H1 (cell line): ENCODE measurements at regions not wholly inside any gene's neighbourhood (a gene's known extent, or its start where the extent isn't known, plus 50 kb on each side); places are given as distances from the start of the nearest gene placed in this dataset.

Source experiments
- CEBPB ChIP-seq: IDR thresholded peaks from 2 replicates; pipeline ENCODE4 v1.6.1; 2012; ENCODE audit warnings: low read depth, low read length
- CHD1 ChIP-seq: IDR thresholded peaks from 2 replicates; pipeline ENCODE4 v1.6.1; 2012; ENCODE audit warnings: low read depth, low read length, improper control_type of control experiment
- CHD2 ChIP-seq: IDR thresholded peaks from 2 replicates; pipeline ENCODE4 v1.6.1; 2012; ENCODE audit warnings: low read length, improper control_type of control experiment
- JUN ChIP-seq: IDR thresholded peaks from 2 replicates; pipeline ENCODE4 v1.6.1; 2011; ENCODE audit warnings: low read depth, mild to moderate bottlenecking, improper control_type of control experiment, low read length
- KDM5A ChIP-seq: fragments of 200-600 bp; IDR thresholded peaks from 2 replicates; pipeline ENCODE4 v1.7.1; 2012; ENCODE audit warnings: mild to moderate bottlenecking, low read length, inconsistent platforms, mixed read lengths
- POLR2A ChIP-seq, 2 experiments: IDR thresholded peaks; 1 replicate in 1 of 2; 2 replicates in 1 of 2; pipeline ENCODE4 v1.6.1; 2011; ENCODE audit warnings: low read depth in 2 of 2, low read length in 2 of 2, mild to moderate bottlenecking in 2 of 2; ENCODE audit errors: control extremely low read depth in 1 of 2
- RAD21 ChIP-seq, 2 experiments: IDR thresholded peaks in 1 of 2; conservative IDR thresholded peaks in 1 of 2; 2 replicates each; pipeline ENCODE4 v1.6.1; 2011; ENCODE audit warnings: low read depth in 2 of 2, low read length in 2 of 2, improper control_type of control experiment in 1 of 2, inconsistent platforms in 1 of 2, mild to moderate bottlenecking in 1 of 2, moderate library complexity in 1 of 2
- TBP ChIP-seq: IDR thresholded peaks from 2 replicates; pipeline ENCODE4 v1.6.1; 2011; ENCODE audit warnings: low read depth, low read length, improper control_type of control experiment
- TEAD4 ChIP-seq: IDR thresholded peaks from 2 replicates; pipeline ENCODE4 v1.6.1; 2012; ENCODE audit warnings: low read depth, low read length, inconsistent platforms, mixed read lengths
- TF ChIP-seq, protein P1 (sequence below), 3 experiments: IDR thresholded peaks; 1 replicate in 2 of 3; 2 replicates in 1 of 3; pipeline versions ENCODE4 v1.5.1 to v1.6.1; 2011; ENCODE audit warnings: low read length in 3 of 3, mild to moderate bottlenecking in 3 of 3, inconsistent platforms in 2 of 3, low read depth in 1 of 3, moderate library complexity in 1 of 3; ENCODE audit not compliant: insufficient read depth in 1 of 3; ENCODE audit errors: control extremely low read depth in 1 of 3
- TF ChIP-seq, protein P2 (sequence below): IDR thresholded peaks from 2 replicates; pipeline ENCODE4 v1.6.1; 2011; ENCODE audit warnings: low read depth, mild to moderate bottlenecking, low read length; ENCODE audit not compliant: insufficient read depth
- TF ChIP-seq, protein P3 (sequence below): IDR thresholded peaks from 2 replicates; pipeline ENCODE4 v1.6.1; 2012; ENCODE audit warnings: low read length, inconsistent platforms
- TF ChIP-seq, protein P4 (sequence below): IDR thresholded peaks from 2 replicates; pipeline ENCODE4 v1.6.1; 2011; ENCODE audit warnings: low read length, improper control_type of control experiment

DNA sequence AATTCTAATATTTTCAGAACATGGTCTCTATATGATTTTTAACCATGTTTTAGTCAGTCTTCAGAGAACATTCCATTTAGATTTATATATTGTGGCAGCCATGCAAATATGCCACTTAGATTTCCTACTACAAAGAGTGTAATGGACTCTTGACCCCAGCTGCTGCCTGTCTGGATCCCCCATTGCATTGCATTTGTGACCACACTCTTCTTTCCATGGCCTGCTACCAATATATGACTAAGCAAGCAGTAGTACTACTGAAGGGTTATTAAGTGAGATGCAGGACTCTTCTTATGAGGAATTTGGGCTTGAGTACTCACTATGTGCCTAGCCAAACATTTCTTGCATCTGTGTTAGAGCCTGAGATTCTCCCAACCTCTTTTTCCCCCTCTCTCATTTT lies 306.8 kb downstream of the PDHA2 start:
- TF ChIP-seq JUN (no peak), KDM5A (no peak), CHD1 (no peak), TBP (no peak), POLR2A (IDR thresholded peaks at IDR 0.05; ENCODE audit: control extremely low read depth in 1 of 2, low read depth in 2 of 2, low read length in 2 of 2) (no peak), TEAD4 (no peak), CEBPB (no peak), RAD21 (IDR thresholded peaks at IDR 0.05 in 1 of 2, conservative IDR thresholded peaks at IDR 0.05 in 1 of 2; ENCODE audit: low read depth in 2 of 2, low read length in 2 of 2) (no peak), CHD2 (no peak)
- TF ChIP-seq, protein P1, sequence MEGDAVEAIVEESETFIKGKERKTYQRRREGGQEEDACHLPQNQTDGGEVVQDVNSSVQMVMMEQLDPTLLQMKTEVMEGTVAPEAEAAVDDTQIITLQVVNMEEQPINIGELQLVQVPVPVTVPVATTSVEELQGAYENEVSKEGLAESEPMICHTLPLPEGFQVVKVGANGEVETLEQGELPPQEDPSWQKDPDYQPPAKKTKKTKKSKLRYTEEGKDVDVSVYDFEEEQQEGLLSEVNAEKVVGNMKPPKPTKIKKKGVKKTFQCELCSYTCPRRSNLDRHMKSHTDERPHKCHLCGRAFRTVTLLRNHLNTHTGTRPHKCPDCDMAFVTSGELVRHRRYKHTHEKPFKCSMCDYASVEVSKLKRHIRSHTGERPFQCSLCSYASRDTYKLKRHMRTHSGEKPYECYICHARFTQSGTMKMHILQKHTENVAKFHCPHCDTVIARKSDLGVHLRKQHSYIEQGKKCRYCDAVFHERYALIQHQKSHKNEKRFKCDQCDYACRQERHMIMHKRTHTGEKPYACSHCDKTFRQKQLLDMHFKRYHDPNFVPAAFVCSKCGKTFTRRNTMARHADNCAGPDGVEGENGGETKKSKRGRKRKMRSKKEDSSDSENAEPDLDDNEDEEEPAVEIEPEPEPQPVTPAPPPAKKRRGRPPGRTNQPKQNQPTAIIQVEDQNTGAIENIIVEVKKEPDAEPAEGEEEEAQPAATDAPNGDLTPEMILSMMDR (IDR thresholded peaks at IDR 0.05; ENCODE audit: control extremely low read depth in 1 of 3, insufficient read depth in 1 of 3, low read depth in 1 of 3, low read length in 3 of 3) = no peak
- TF ChIP-seq, protein P2, sequence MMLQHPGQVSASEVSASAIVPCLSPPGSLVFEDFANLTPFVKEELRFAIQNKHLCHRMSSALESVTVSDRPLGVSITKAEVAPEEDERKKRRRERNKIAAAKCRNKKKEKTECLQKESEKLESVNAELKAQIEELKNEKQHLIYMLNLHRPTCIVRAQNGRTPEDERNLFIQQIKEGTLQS = no peak
- TF ChIP-seq, protein P3, sequence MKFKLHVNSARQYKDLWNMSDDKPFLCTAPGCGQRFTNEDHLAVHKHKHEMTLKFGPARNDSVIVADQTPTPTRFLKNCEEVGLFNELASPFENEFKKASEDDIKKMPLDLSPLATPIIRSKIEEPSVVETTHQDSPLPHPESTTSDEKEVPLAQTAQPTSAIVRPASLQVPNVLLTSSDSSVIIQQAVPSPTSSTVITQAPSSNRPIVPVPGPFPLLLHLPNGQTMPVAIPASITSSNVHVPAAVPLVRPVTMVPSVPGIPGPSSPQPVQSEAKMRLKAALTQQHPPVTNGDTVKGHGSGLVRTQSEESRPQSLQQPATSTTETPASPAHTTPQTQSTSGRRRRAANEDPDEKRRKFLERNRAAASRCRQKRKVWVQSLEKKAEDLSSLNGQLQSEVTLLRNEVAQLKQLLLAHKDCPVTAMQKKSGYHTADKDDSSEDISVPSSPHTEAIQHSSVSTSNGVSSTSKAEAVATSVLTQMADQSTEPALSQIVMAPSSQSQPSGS = no peak
- TF ChIP-seq, protein P4, sequence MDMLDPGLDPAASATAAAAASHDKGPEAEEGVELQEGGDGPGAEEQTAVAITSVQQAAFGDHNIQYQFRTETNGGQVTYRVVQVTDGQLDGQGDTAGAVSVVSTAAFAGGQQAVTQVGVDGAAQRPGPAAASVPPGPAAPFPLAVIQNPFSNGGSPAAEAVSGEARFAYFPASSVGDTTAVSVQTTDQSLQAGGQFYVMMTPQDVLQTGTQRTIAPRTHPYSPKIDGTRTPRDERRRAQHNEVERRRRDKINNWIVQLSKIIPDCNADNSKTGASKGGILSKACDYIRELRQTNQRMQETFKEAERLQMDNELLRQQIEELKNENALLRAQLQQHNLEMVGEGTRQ = no peak
